HG02759 (cell line): ENCODE measurements at regions not wholly inside any gene's neighbourhood (a gene's known extent, or its start where the extent isn't known, plus 50 kb on each side); places are given as distances from the start of the nearest gene placed in this dataset.

Experiments used
- ATAC-seq: cut with Tn5 transposase; IDR thresholded peaks from one replicate; pipeline ENCODE4 v1.9.1; 2021; ENCODE audit warnings: mild to moderate bottlenecking, moderate library complexity; ENCODE audit not compliant: unreplicated experiment

DNA sequence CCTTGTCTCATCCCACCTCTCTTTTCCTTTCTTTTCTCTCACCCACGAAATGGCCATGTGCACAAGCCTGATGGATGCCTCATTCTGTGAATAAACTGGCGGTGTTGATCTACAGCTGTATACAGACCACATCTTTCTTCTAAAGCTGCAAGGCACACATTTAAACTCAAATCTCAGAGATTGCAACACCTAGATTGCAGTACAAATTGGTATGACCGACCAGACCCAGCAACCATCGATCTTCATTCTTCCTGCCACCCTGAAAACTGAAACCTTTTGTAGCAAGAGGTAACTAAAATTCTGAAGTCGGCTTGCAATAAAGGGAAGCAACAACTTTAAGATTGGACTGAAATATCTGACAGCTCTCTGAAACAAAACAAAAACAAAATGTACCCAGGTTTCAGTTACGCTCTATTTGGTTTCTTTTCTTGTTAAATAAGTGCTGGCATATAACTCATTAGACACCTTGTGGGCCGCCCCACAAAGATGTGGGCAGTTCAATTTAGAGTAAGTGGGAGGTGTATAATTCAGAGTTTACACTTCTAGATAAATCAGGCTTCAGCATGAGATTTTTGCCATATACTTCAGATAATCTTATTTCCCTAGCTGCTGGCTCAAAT is 390.0 kb upstream of the NOVA1 start:
- ATAC-seq = no peak

DNA sequence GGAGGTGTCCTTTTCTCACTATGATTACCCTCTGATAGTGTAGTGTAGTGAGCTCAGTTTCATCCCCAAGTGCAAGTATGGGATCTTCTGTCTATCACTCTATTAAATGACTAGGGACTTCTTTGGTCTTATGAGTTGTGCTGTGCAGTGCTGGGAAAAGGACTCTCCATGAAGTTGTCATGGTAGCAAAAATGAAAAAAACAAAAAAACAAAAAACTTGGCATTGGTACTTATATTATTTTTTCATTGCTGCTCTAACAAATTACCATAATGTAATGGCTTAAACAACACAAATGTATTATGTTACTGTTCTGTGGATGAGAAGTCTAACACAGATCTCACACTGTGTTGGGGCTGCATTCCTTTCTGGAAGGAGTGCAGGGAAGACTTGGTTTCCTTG is 393.1 kb upstream of the NOVA1 start:
- ATAC-seq = no peak

DNA sequence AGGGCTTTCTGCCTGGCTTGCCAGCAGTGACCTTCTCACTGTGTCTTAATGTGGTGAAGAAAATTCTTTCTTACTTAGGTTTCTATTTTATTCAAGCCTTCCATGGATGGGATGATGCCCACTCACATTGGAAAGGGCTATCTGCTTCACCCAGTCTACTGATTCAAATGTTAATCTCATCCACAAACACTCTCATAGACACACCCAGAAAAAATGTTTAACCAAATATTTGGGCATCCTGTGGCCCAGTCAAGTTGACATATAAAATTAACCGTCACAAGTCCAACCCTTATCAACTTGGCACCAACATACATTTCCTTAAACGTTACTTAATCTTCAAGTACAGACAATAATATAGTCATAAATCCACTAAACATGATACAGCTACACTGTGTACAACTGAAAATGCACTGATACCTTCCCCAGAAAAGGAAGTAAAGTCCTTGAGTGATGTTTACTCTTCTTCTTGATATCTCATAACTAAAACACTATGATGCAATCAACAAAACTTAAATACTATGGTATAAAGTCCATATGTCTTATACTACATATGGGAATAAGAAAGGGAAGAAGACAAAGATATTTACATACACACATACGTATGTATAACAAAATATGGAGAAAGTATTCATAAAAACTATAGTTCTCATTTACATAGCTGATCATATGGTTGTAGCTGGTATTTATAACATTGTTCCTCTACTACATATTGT is 394.7 kb upstream of the NOVA1 start:
- no peak for ATAC-seq

DNA sequence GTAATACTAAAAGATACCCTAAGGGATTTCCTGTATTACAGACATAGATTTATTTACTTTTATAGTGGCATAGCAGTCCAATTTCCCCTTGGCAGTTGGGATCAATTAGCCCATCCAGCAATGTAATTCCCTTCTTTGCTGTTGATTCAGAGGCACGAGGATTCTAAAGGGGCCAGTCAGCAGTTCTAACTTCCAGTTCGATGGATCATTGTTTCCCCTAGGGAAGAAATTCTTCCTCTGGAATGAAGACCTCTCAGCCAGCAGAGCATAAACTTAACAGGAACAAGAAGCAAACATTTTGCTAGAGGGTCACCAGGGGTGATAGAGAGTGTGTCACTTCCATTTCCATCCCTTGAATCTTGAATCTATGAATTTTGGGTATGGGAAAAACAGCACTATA is 395.7 kb upstream of the NOVA1 start:
- ATAC-seq = no peak

DNA sequence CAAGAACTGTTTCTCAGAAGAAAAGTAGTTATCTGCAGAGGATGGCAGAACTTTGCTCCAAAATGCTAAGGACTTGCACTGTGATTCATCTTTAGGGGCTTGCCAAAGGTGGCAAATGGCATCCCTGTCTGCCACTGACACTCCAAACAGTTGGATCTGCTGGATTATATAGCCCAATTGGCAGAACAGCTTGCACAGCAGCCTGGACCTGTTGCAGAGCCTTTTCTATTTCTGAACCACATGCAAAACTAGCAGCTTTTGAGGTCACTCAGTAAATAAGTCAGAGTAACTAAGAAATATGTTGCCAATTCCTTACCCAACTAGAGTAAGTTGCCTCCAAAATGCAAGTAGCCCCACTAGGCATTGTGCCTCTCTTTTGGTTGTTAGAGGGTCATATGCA is 397.5 kb upstream of the NOVA1 start:
- ATAC-seq = no peak

DNA sequence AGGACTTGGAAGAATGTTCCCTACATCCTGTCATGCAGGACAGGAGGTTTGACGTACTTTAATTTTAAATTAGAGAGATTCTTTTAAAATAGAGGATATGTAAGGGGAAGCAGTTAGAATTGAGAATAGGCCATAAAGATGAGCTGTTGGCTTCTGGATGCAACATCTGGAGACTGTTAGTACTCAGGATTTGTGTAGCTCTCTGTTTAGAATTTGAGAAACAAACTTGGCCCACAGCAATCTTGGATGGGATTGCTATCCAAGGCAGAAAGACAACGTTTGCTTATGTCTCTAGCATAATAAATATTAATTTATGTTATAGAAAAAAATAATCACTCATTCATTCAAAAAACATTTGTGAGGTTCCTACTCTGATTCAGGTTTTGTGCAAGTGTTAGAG is 398.4 kb upstream of the NOVA1 start:
- no peak for ATAC-seq

DNA sequence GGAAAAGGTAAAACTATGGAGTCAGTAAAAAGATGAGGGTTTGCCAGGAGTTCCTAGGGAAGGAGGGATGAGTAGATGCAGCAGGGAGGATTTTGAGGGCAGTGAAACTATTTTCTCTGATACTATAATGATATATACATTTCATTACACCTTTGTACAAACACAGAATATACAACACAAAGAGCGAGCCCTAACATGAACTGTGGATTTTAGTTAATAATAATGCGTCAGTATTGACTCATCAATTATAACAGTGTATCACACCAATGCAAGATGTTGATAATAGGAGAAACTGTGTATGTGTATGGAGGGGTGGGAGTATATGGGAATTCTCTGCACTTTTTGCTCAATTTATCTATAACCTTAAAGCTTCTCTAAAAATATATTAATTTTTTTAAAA is 404.3 kb upstream of the NOVA1 start:
- no peak for ATAC-seq

DNA sequence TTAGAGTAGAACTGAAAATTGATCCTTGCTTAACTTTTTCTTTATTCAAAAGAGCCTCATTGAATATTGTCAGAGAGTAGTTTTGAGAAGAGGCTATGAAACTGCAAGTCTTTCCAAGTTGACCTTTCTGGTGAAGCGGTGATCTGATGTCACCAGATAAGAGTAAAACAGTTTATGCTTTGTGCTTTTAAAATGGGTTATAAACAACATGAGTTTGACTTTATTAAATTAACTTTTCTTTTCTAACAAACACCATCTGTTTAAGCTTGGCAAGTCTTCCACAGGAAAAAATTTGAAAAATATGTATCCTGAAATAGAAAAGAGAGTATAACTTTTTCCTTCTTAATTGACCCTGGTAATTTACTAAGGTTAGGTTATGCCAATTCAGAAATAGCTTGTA is 408.7 kb upstream of the NOVA1 start:
- ATAC-seq = no peak

DNA sequence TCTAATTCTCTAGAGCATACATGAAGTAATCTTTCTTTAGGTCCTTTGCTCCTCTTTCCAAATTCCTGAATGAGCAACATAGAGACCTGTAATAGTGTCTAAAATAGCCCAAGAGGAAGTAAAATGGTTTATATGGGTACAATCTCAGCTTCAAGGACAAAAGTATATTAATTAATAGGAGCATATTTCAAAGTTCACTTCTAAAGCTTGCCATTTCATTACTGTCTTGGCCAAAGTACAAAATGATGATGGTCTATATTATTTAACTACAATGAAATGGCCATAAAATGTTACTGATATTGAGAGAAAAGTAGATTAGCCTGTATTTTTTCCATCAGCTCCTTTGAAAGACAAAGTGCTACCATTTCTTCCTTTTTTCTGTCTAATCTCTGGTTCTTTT is 410.4 kb upstream of the NOVA1 start:
- no peak for ATAC-seq

DNA sequence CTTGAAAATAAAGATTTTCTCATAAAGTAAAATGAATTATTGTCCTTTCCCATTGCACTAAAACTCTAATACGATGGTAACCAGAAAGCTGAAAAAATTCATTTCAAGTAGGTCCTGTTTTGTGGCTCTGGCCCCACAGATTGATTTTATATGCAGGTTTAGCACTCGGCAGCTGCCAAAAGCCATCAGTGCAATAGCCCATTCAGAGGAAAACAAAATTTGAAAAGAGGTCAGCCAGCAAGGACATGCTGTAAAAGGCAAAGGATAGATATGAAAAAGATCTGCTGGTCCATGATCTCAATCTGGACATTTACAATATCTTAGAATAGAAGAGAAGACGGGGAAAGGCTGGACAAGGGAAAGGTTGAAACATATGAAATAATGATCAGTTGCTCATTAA is 414.8 kb upstream of the NOVA1 start:
- ATAC-seq = no peak

DNA sequence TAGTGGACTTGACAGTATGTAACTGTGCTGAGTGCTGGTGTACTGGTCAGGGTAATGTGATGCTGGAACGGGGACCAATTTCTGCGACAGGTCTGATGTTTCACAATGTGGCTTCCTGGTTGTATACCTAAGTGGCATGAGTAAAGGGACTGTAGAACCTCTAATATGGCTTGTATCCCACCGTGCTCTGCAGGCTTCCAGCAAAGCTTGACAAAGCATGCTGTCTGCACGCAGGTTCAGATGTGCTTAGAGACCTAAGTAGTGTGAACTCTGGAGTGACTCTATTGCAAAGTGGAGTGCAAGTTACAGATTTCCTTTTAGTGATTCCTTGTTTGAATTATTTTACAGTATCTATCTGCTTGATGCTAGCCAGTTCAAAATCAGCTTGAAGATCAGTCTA is 415.8 kb upstream of the NOVA1 start:
- no peak for ATAC-seq

DNA sequence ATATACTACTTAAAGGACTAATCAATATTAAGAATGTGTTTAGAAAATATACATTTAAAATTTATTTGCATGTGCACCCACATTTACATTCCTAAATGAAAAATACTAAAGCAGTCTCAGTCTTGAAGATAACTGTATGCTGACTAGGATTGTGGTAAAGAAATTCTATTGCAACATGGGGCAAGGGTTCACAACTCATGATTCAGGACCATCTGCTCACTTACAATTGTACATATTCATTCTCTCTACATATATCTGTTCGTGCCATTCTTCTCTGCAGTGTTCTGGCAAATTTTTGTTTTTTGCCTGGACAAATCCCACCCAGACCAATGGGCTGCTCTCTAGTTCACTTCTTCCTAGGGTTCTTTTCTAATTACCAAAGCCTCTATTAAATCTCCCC is 417.2 kb upstream of the NOVA1 start:
- ATAC-seq = no peak

DNA sequence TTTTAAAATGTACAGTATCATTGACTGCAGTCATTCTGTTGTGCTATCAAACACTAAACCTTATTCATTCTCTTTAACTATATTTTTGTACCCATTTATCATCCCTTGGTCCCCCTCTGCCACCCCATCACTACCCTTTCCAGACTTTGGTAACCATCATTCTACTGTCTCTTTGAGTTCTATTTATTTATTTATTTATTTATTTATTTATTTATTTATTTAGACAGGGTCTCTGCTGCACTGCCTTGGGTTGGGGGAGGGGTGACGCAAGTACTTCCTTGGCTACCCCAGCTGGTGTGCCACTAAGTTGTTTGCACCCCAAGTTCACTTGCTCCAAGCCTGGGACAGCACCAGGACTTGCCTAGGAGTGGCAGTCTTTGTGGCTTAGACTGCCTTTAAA is 427.8 kb upstream of the NOVA1 start:
- ATAC-seq = no peak

DNA sequence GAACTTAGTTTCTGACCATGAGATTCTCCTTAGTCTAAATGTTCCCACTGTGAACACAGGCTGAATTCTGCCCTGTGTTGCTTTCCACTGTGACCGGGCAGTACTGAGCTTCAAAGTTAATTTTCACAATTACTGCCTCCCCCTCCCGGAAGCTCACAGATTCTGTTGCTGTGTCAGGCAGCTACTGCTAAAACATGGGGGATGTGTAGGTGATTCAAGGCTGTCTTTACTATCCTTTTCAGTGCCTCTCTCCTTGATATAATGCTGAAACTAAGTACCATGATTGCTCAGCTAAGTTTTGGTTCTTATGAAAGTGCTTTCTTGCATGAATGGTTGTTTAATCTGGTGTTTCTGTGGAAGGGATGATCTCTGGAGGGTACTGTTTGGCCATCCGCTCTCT is 428.3 kb upstream of the NOVA1 start:
- ATAC-seq = no peak

DNA sequence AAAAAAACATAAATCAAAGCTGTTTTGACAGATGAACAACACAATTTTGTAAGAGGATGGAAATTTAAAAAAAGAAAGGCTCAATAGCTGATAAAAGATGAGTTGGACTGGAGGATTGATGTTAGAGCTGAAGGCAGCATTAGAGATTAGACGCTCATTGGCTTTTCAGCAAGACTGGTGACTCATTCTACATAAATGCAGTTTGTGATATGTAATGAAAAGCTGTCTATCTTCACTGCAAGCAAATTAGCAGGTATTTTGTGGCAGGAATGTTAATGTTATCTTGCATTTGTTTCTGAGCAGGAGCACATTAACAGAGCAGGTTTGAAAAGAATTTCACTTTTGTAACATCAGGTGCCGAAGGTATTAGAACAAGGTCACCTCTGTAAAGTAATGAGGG is 442.7 kb upstream of the NOVA1 start:
- no peak for ATAC-seq

DNA sequence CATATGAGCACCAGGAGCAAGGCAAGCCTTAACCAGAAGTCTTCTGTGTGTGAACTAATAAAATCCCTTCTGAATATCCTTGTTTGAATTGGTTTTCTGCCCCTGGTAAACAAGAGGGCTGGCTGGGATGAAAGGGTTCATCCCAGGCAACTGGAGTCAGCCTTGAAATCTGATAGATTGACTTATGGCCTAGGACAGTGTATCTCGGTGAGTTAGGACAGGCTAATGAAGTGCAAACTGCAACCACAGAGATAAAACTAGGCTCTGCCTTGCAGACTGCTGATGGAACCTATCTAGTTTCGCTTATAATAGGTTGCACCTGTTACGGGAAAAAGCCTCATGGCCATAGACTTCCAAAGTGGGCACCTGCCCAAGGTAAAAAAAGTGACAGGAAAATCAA is 451.9 kb upstream of the NOVA1 start:
- ATAC-seq = no peak

DNA sequence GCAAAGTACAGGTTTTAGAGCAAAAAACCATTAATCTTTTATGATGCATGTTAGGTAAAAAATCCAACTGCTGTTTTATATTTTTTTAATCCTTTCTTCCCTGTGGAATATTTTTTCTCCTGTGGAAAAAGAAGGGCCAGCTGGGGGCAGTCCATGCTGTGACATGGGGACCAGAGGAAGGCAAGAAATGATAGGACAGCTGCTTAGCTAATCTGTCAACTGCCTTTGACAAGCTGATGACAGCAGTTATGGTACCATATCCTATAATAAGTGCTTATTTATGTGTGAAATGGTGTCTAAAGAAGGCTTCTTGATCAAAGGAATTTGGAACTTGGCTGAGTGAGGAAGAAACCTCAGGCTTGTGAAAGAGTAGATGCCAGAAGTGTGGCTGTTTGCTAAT is 452.4 kb upstream of the NOVA1 start:
- ATAC-seq = no peak

DNA sequence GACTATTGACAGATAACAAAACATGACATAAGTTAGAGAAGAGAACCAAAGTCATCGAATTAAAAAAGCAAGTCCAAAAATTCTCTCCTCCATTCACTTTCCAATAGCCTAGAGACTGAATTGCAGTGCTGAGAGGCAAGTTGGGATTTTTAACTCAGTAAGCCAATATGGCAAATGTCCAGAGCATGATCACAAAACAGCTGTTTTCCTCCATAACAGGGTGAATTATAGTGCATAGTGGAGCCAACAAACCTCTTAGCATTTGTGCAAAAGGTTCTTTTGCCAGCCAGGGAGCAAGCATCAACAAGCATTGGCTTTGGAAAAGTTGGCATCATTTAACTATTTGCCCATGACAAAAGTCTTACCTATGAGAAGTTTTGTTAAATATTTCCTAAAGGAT is 458.8 kb upstream of the NOVA1 start:
- ATAC-seq = no peak

DNA sequence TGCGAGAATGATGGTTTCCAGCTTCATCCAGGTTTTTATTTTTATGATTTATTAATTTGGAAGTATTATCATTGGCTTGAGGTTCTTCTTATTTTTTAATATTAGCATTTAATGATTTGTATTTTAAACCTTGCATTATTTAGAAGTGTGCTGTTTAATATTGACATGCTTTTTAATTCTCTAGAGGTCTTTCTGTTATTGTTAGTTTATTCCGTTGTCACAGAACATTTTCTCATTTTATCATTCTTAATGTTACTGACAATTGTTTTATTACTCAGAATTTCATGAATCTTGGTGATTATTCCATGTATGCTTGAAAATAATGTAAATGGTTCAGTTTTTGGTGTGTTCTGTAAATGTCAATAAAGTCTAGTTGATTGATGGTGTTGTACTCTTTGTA is 463.5 kb upstream of the NOVA1 start:
- ATAC-seq = no peak

DNA sequence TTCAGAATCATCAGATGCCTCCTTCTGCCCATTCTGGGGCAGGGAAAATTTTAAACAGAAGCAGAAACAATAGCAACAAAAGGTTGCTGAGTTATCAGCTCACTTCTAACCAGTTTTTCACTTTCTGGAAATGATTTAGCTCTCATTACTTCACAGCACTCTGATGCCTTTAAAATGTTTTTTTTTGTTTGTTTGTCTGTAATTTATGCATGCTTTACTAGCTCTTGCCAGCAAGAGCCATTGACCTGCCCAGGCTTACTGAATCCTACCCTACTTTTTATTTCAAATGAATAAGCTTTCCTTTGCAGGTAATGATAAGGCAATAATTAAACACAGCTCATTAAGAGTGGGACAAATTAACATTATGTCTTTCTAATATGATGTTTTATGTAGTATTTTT is 466.1 kb upstream of the NOVA1 start:
- ATAC-seq = no peak

DNA sequence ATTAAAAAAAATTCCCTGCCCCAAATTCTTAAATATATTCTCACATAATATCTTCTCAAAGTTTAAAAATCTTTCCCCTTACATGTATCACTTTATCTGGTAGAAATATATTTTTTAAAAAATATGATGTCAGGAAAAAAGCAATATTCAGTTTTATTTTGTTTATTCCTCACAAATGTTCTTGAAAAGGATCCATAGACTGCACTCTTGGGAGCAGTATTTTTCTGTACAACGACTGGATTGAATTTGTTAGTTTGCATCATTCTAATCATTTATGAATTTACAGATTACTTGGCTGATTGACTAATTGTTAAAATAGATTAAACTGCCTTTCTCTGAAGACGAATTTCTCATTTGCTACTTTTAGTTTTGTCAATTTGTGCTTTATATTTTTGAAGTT is 468.1 kb upstream of the NOVA1 start:
- ATAC-seq = no peak

DNA sequence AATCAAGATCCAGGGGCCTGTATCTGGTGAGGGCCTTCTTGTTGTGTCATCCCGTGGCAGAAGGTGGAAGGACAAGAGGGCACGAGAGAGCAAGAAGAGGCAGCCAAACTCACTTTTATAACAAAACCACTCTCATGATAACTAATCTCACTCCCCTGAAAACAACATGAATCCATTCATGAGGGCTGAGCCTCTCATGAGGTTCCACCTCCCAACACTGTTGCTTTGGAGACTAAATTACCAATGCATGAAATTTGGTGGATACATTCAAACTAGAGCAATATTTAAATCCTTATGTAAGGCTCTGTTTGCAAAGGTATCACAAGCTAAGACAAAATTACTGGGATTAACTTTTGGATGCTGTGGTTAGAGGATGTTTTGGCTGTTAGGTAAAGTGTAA is 470.1 kb upstream of the NOVA1 start:
- no peak for ATAC-seq

DNA sequence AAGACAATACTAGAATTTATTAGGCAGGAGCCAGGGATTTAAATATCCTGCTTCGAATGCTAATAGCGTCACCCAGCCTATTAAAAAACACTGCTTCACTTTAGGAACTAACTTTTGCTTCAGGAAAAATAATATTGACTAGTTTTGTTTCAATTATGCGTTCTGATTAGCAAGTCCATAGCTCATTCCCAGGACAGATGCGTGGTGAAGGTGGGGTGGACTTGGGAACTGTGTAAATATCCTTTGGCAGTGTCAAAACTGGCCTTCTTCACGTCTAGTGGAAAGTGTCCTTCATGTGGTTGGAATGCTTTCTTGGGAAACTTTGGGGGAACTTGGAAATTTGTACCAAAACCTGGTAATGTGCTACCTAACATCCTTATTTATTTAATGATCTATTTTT is 474.8 kb upstream of the NOVA1 start:
- no peak for ATAC-seq
